D341Med (cell line): ENCODE measurements at regions not wholly inside any gene's neighbourhood (a gene's known extent, or its start where the extent isn't known, plus 50 kb on each side); places are given as distances from the start of the nearest gene placed in this dataset.
"Not testable (repeated sequence)": the region's sequence is repeated elsewhere in the genome, so short reads cannot be mapped to it uniquely, and the experiment has no call there.

Experiments used
- DNase-seq: peaks from one replicate; pipeline ENCODE4 v3.0.0; 2012; ENCODE audit warnings: low spot score

GRCh38 chr22:26972915-26973314 is 315.5 kb downstream of the MIAT start:
- not testable (repeated sequence) for DNase-seq

DNA sequence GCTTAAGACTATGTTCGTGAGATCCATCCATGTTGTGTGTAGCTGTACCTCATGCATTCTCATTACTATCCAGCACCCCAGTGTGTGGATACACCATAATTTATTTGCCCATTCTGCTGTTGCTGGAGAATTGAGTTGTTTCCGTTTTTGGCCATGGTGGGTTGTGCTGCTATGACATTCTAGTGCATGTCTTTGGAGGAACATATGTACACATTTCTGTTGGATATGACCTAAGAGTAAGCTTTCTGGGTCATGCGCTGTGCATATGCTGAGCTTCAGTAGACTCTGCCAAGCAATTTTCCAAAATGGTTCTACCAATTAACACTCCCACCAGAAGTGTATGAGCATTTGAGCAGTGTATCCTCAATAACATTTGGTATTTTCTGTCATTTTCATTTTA is 316.6 kb downstream of the MIAT start:
- DNase-seq: no peak

GRCh38 chr22:26974914-26975803 is 317.8 kb downstream of the MIAT start:
- no peak for DNase-seq

DNA sequence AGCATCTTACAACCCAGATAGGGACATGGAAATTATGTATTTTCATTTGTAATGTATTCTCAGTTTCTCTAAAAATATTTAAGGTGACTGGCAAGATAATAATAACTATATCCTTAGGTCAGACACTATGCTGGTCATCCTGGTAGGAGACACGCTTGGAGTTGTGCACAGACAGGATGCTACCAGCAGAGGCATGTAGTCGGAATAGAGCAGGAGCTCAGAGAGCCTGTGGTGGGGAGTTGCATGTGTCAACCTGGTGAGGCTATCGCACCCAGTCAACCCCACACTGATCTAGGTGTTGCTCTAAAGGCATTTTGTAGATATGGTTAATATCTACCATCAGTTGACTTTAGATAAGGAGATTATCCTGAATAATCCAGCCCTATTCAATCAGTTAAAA is 318.5 kb downstream of the MIAT start:
- DNase-seq: no peak

DNA sequence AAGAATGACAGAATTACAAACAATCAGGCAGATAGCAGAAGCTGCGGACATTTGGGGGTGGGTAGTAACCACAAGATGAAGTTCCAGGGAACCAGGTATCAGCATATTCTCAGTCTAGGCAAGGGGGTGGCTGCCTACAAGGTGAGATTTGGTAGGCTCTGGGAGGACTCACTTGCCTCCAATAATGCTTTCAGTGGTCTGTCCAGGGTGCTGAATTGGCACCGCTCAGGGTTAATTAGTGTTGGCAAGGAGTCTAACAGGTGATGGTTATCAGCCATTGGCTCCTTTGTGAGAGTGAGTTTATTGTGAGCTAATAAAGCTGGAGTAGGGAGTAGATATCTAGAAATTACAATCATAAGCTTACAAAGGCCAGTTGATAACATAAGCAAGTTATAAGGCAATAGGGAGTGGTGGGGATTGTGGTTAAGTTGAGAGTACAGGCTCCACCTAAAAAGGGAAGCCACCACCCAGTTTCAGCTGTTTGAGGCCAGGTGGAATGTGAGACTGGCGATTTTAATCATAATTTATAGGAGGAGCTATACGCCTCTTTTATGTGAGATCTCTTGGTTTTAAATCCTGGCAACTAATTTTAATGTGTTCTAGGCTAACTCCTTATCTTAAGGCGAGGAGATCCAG is 320.5 kb downstream of the MIAT start:
- DNase-seq: no peak

DNA sequence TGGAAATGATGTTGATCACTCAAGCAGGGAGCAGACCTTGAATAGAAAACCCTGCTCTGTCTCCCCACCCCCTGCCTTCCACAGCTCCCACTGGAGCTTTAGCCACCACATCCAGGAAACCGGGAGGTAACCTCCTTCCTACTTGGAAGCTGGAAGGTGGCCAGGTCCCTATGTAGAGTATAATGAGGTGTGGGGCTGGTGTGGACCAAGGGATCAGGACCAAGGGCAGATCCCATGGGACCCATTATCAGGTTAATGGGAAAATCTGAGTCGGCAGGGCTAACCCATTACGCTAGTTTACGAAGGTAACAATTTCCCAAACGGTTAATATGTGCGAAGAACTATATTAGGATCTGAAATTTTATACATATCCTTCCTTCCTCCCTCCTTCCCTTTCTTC is 321.9 kb downstream of the MIAT start:
- no peak for DNase-seq

DNA sequence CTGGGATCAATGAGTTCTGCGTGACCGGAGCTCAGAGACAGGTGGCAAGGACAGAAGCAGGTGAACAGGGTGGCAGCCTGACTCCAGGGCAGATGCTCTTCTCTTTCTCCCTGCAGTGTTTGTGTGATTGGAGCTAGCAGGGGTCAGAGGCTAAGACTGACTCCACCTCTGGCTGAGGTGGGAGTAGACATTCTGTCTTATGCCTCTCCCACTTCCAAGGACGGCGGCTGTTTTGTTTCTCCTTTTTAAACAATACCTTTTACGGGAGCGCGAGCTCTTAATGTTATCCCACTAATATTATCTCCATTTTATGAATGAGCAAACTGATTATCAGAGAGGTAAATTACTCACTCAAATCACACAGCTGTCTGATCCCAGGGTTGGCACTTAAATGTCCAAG is 323.7 kb downstream of the MIAT start:
- DNase-seq: no peak

DNA sequence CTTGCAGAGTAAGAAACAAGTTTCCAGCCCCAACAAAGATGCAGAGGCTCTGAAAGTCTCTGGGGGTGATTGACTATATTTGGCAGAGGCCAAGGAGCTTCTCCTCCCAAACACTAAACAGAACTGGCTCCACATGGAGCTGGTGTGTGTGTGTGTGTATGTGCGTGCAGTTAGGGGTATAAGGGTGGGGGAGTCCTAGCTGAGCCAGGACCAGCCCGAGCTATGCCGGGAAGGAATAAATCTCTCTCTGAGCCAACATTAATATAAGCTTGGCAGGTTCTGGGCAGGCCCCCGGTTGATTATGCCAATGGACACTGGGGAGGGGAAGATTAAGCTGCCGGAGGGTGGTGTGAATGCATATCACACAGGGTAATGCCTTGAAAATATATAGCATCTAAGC is 324.2 kb downstream of the MIAT start:
- no peak for DNase-seq

- DNase-seq: no peak
These were observed 325.9 kb downstream of the MIAT start for GRCh38 chr22:26983311-26983710.

GRCh38 chr22:26985206-26985605 is 327.8 kb downstream of the MIAT start:
- no peak for DNase-seq

DNA sequence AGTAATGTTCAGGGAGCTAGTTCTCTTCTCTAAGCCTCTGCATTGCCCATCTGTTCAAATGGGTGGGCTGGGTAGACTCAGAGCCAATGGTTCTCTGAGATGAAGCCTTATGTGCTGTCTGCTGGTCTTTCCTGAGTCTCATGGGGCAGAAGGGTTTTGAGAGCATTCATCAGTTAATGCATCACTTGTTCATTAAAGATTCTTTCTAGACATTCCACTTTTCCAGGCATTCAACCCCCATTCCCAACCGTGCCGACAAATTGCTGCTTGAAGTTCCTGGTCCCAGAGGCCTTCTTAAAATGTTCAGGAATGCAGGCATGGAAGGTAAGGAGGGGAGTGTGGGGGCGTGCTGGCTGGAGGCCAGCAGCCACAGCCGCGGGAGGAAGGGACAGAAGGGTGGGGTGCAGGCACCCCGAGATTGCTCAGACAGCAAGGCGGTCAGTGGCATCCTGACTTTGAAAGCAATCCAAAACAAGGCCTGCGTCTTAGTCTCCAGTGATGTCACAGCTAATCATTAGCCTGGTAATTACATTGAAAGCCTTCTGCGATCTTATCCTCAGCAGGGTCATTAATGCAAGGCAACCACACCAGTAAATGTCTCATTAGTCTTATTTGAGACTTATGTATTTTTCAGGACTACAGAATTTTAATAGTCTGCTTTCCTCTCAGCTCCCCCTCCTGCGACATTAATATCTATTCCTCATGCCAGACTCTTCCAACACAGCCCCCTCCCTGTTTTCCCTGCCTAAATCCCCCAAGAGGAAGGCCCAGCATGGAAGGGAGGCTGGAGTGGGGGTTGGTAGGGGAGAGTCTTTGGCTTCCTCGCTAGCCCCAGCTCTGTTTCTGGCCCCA is 328.8 kb downstream of the MIAT start:
- peak; percentile 68 for DNase-seq

DNA sequence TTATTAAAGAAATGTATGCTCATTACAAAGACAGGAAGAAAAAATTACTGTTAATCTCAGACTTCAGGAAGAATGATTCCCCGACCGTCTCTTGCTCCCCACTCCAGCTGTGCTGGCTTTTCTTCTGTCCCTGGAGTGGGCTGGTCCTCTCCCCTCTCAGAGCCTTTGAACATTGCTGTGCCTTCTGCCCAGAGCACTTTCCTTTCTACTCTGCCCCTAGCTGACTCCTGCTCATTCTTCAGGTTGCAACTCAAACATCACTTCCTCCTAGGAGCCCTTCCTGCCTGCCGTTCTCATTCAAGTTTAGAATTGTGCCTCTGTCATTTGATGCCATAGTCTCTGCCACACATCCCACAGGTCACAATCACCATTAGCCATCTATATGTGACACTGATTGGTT is 329.5 kb downstream of the MIAT start:
- DNase-seq: no peak

DNA sequence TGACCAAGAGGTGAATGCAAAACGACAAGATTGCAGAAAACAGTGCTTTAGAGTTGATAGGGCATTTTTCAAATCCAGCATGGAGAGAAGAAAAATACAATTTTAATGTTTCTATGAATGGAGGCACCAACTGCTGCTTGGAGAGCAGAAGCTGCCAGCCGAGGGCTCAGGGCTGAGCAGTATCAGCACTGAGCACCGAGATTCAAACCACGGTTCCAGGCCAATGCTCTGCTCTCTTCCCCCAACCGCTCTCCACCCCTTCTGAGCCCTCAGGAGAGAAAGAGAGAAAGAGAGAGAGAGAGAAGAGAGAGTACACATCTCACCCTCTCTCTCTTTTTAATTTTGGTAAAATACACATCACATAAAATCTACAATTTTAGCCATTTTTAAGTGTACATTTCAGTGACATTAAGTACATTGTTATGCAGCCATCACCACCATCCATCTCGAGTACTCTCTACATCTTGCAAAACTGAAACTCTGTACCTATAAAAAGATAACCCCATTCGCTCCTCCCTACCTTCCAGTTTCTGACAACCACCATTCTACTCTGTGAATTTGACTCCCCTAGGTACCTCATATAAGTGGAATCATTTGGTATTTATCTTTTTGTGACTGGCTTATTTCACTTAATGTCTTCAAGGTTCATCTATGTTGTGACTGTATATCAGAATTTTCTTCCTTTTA is 333.3 kb downstream of the MIAT start:
- no peak for DNase-seq

GRCh38 chr22:26992556-26992955 is 335.2 kb downstream of the MIAT start:
- DNase-seq: no peak

GRCh38 chr22:26993886-26994285 is 336.5 kb downstream of the MIAT start:
- no peak for DNase-seq

- DNase-seq: no peak
These were observed 337.4 kb downstream of the MIAT start for GRCh38 chr22:26994801-26995200.

DNA sequence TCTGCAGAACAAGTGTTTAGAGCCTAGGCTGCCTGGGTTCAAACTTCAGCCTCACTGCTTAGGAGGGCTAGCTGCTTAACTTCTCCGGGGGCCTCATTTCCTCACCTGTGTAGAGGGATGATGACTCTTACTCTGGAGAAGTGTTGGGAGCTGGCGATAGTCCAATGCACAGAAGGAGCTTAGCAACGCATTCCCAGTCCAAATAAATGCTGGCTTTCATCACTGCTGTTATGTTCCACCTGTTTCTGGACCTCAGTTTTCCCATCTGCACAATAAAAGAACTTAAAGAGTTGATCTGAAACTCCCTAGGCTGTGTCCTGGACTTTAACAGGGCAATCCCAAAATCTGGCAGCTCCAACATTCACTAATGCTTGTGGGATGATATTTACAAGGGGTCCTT is 337.8 kb downstream of the MIAT start:
- no peak for DNase-seq

DNA sequence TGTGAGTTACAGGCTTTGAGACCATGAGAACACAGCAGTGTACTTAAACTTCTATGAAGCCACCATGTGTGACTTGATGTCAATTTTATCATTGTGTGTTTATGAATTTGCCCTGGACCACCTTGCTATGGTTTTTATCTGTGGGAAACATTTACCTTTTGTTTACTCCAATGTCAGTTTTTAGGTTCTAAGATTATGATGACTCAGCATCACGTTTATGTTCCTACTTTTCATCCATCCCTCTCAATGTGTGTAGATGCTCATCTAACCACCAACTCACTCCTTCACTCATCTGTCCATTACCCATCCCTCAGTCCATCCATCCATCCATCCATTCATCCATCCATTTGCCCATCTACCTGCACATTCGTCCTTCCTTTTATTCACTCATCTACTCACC is 338.8 kb downstream of the MIAT start:
- DNase-seq: no peak

- DNase-seq: no peak
These were observed 340.7 kb downstream of the MIAT start for GRCh38 chr22:26998129-26998528.

- no peak for DNase-seq
These were observed 341.3 kb downstream of the MIAT start for GRCh38 chr22:26998716-26999115.

DNA sequence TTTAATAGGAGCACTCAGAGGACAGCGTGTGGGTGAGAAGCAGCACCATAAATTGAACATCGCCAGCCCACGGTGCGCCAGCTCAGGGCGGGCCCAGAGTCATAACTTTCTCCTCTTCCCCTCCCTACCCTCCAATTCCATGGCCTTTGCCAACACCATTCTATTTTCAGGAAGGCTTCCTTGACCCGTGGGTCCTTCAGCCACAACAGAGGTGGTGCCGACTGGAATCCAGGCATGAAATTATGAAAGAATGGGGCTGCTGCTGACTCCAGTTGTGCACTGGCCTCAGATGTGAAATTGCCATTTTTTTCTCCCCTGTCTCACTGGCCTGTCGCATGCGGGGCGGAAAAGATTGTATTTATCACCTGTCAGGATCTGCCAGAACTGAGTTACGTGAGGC is 345.9 kb downstream of the MIAT start:
- DNase-seq: no peak

DNA sequence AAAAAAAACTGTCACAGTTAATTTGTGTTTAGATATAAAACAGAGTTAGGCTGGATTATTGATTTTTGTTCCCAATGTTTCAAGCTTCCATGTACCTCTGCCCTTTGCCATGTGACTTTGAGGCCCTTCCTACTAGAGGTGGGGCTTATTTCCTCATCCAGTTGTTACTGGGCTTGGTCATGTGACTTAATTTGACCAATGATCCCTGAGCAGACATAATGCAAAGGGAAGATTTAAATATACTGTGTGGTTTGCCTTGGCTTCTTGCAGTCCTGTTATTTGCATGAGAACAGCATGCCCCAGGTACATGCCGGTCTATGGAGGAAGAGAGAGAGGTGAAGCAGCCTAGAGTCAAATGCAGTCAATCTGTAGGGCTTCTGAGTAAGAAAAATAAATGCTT is 347.0 kb downstream of the MIAT start:
- no peak for DNase-seq
